Liver (tissue), 8 donors: ENCODE measurements at regions not wholly inside any gene's neighbourhood (a gene's known extent, or its start where the extent isn't known, plus 50 kb on each side); places are given as distances from the start of the nearest gene placed in this dataset.

Experiments used
- DNase-seq: peaks from one replicate; pipeline ENCODE4 v3.0.0-alpha.2; 2017; ENCODE audit warnings: low spot score
- H3K27ac ChIP-seq, 2 donors: one replicate each; pipeline ENCODE4 v1.7.0; 2013; ENCODE audit warnings: inconsistent platforms in 2 of 2, low read length in 2 of 2, control low read depth in 1 of 2, low read depth in 1 of 2, mild to moderate bottlenecking in 1 of 2
- H3K27me3 ChIP-seq, 4 donors: one replicate each; pipeline versions ENCODE4 v1.6.1 to v1.7.0; 2013; ENCODE audit warnings: low read length in 3 of 4, inconsistent platforms in 1 of 4, mild to moderate bottlenecking in 1 of 4, moderate library complexity in 1 of 4; ENCODE audit not compliant: control insufficient read depth in 4 of 4, insufficient read depth in 4 of 4
- H3K36me3 ChIP-seq, 4 donors: one replicate each; pipeline versions ENCODE4 v1.6.1 to v1.7.0; 2013; ENCODE audit warnings: low read length in 3 of 4, mild to moderate bottlenecking in 3 of 4, low read depth in 1 of 4, moderate library complexity in 1 of 4; ENCODE audit not compliant: control insufficient read depth in 4 of 4, insufficient read depth in 3 of 4
- H3K4me1 ChIP-seq, 4 donors: one replicate each; pipeline versions ENCODE4 v1.6.1 to v1.7.0; 2013; ENCODE audit warnings: low read length in 3 of 4, mild to moderate bottlenecking in 3 of 4, moderate library complexity in 1 of 4; ENCODE audit not compliant: control insufficient read depth in 4 of 4, insufficient read depth in 4 of 4
- H3K4me3 ChIP-seq, 3 donors: one replicate each; pipeline versions ENCODE4 v1.6.1 to v1.7.0; 2013; ENCODE audit warnings: low read length in 3 of 3, control low read depth in 1 of 3, low read depth in 1 of 3, mild to moderate bottlenecking in 1 of 3
- H3K9ac ChIP-seq, 2 donors: one replicate each; pipeline ENCODE4 v1.7.0; 2013; ENCODE audit warnings: low read length in 2 of 2, mild to moderate bottlenecking in 2 of 2, moderate library complexity in 2 of 2, control low read depth in 1 of 2, low read depth in 1 of 2
- H3K9me3 ChIP-seq, 4 donors: one replicate each; pipeline versions ENCODE4 v1.6.1 to v1.7.0; 2013; ENCODE audit warnings: low read length in 3 of 4; ENCODE audit not compliant: control insufficient read depth in 4 of 4
- EGR1 ChIP-seq, 2 donors: IDR thresholded peaks; 2 replicates each; pipeline ENCODE4 v1.6.1; 2016 to 2018; ENCODE audit warnings: antibody characterized with exemption in 2 of 2, low read depth in 2 of 2
- FOXA1 ChIP-seq: IDR thresholded peaks from 2 replicates; pipeline ENCODE4 v1.6.1; 2016; ENCODE audit warnings: antibody characterized with exemption
- GABPA ChIP-seq, 2 donors: IDR thresholded peaks in 1 of 2; conservative IDR thresholded peaks in 1 of 2; 2 replicates each; pipeline ENCODE4 v1.6.1; 2016; ENCODE audit warnings: antibody characterized with exemption in 2 of 2, mild to moderate bottlenecking in 1 of 2, moderate library complexity in 1 of 2
- JUND ChIP-seq, 2 donors: IDR thresholded peaks; 2 replicates each; pipeline ENCODE4 v1.6.1; 2016; ENCODE audit warnings: antibody characterized with exemption in 2 of 2
- NR2F2 ChIP-seq: IDR thresholded peaks from 2 replicates; pipeline ENCODE4 v1.6.1; 2016; ENCODE audit warnings: antibody characterized with exemption
- SP1 ChIP-seq: IDR thresholded peaks from 2 replicates; pipeline ENCODE4 v1.6.1; 2018; ENCODE audit warnings: antibody characterized with exemption, mild to moderate bottlenecking
- WGBS: extraction: QIAGEN DNeasy Blood & Tissue Kit; methylation state at CpG from one replicate; pipeline ENCODE4 v1.1.7; 2013; 5-methylcytosine and 5-hydroxymethylcytosine counted together
- TF ChIP-seq, protein P1 (sequence below): IDR thresholded peaks from 2 replicates; pipeline ENCODE4 v1.6.1; 2016; ENCODE audit warnings: antibody characterized with exemption, mild to moderate bottlenecking
- TF ChIP-seq, protein P2 (sequence below): IDR thresholded peaks from 2 replicates; pipeline ENCODE4 v1.6.1; 2016; ENCODE audit warnings: antibody characterized with exemption
- TF ChIP-seq, protein P3 (sequence below): IDR thresholded peaks from 2 replicates; pipeline ENCODE4 v1.6.1; 2016; ENCODE audit warnings: antibody characterized with exemption
- TF ChIP-seq, protein P4 (sequence below): fragments of 150-350 bp; IDR thresholded peaks from 2 replicates; pipeline ENCODE4 v1.5.1; 2017; ENCODE audit warnings: improper control_type of control experiment, low read depth, low read length; ENCODE audit not compliant: missing input control
- donor health status: healthy.
- donor health status: healthy.
- donor health status: healthy.
- donor health status: healthy.
- donor health status: healthy.

DNA sequence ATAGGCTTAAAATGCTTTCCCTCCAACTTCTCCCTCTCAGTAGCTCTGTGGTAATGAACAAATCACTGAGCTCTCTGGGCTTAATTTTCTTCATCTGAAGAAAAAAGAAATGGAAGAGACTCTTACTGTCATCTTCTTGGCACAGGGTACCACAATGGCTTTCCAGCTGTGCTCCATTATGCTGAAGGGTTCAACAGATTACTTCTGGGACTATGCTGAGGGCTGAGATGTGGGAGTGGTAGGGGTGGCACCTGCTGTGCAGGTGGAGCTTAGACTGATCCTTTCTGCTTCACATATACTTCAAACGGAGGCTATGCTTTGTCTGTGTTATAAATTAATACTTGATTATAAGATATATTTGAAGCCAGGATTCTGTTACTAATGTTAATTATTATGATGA is 840.2 kb upstream of the C9orf72 start (continued):
- TF ChIP-seq, protein P1, sequence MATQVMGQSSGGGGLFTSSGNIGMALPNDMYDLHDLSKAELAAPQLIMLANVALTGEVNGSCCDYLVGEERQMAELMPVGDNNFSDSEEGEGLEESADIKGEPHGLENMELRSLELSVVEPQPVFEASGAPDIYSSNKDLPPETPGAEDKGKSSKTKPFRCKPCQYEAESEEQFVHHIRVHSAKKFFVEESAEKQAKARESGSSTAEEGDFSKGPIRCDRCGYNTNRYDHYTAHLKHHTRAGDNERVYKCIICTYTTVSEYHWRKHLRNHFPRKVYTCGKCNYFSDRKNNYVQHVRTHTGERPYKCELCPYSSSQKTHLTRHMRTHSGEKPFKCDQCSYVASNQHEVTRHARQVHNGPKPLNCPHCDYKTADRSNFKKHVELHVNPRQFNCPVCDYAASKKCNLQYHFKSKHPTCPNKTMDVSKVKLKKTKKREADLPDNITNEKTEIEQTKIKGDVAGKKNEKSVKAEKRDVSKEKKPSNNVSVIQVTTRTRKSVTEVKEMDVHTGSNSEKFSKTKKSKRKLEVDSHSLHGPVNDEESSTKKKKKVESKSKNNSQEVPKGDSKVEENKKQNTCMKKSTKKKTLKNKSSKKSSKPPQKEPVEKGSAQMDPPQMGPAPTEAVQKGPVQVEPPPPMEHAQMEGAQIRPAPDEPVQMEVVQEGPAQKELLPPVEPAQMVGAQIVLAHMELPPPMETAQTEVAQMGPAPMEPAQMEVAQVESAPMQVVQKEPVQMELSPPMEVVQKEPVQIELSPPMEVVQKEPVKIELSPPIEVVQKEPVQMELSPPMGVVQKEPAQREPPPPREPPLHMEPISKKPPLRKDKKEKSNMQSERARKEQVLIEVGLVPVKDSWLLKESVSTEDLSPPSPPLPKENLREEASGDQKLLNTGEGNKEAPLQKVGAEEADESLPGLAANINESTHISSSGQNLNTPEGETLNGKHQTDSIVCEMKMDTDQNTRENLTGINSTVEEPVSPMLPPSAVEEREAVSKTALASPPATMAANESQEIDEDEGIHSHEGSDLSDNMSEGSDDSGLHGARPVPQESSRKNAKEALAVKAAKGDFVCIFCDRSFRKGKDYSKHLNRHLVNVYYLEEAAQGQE, result no peak
- TF ChIP-seq, protein P2, sequence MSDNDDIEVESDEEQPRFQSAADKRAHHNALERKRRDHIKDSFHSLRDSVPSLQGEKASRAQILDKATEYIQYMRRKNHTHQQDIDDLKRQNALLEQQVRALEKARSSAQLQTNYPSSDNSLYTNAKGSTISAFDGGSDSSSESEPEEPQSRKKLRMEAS, result no peak

DNA sequence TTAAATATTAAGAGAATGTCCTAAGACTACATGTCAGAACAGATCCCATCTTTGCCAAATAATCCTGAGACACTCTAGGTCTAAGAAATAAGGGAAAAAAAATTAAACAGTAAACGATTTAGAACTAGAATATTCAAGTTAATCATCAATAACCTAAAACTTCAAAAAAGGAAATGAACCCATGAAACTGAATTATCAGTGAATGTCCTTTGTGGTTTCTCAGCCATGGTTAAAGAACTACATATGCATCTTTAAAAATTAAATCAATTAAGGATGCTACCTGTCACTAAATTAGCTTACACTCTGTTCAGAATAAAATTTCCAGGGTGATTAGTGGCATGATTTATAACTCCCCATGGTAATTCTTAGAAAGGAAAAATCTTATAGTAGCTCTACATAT is 850.0 kb upstream of the C9orf72 start:
- no peak overlapping the region for H3K9ac ChIP-seq
- H3K4me3 ChIP-seq, result no peak overlapping the region
- H3K27ac ChIP-seq, result no peak overlapping the region
- DNase-seq, result no peak
- no peaks in the 10 kb centered on the region for H3K4me1 ChIP-seq
- H3K9me3 ChIP-seq, result no peaks in the 10 kb centered on the region
- WGBS, result 0% methylated on average over 1 of the region's 1 CpG
- TF ChIP-seq FOXA1, result no peak
- no peak for TF ChIP-seq GABPA (IDR thresholded peaks at IDR 0.05 in 1 of 2, conservative IDR thresholded peaks at IDR 0.05 in 1 of 2)
- TF ChIP-seq SP1, result no peak
- TF ChIP-seq NR2F2, result no peak
- no peak for TF ChIP-seq EGR1 (IDR thresholded peaks at IDR 0.05; ENCODE audit: low read depth in 2 of 2)
- TF ChIP-seq, protein P1, result no peak
- TF ChIP-seq, protein P3, sequence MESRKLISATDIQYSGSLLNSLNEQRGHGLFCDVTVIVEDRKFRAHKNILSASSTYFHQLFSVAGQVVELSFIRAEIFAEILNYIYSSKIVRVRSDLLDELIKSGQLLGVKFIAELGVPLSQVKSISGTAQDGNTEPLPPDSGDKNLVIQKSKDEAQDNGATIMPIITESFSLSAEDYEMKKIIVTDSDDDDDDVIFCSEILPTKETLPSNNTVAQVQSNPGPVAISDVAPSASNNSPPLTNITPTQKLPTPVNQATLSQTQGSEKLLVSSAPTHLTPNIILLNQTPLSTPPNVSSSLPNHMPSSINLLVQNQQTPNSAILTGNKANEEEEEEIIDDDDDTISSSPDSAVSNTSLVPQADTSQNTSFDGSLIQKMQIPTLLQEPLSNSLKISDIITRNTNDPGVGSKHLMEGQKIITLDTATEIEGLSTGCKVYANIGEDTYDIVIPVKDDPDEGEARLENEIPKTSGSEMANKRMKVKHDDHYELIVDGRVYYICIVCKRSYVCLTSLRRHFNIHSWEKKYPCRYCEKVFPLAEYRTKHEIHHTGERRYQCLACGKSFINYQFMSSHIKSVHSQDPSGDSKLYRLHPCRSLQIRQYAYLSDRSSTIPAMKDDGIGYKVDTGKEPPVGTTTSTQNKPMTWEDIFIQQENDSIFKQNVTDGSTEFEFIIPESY, result no peak
- TF ChIP-seq, protein P4, sequence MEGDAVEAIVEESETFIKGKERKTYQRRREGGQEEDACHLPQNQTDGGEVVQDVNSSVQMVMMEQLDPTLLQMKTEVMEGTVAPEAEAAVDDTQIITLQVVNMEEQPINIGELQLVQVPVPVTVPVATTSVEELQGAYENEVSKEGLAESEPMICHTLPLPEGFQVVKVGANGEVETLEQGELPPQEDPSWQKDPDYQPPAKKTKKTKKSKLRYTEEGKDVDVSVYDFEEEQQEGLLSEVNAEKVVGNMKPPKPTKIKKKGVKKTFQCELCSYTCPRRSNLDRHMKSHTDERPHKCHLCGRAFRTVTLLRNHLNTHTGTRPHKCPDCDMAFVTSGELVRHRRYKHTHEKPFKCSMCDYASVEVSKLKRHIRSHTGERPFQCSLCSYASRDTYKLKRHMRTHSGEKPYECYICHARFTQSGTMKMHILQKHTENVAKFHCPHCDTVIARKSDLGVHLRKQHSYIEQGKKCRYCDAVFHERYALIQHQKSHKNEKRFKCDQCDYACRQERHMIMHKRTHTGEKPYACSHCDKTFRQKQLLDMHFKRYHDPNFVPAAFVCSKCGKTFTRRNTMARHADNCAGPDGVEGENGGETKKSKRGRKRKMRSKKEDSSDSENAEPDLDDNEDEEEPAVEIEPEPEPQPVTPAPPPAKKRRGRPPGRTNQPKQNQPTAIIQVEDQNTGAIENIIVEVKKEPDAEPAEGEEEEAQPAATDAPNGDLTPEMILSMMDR, result no peak
- no peak for TF ChIP-seq JUND (IDR thresholded peaks at IDR 0.05)
- H3K36me3 ChIP-seq, result no peaks in the 10 kb centered on the region
- H3K27me3 ChIP-seq, result no peaks in the 10 kb centered on the region
